ENCODE measurements at regions not wholly inside any gene's neighbourhood (a gene's known extent, or its start where the extent isn't known, plus 50 kb on each side); places are given as distances from the start of the nearest gene placed in this dataset.

- TF ChIP-seq GATA2 (IDR thresholded peaks at IDR 0.05; ENCODE audit: low read depth, low read length) (no peak), GATA3 (IDR thresholded peaks at IDR 0.05; ENCODE audit: low read depth, low read length) (no peak)
These were observed 305.5 kb downstream of the SOX9 start for GRCh38 chr17:72426321-72426720.
